Peyer's patch (tissue), 4 donors: ENCODE measurements at regions not wholly inside any gene's neighbourhood (a gene's known extent, or its start where the extent isn't known, plus 50 kb on each side); places are given as distances from the start of the nearest gene placed in this dataset.

Experiments used
- POLR2A ChIP-seq, 2 donors: fragments of 450-650 bp; IDR thresholded peaks; one replicate each; pipeline ENCODE4 v1.5.1; 2017; ENCODE audit warnings: antibody characterized with exemption in 2 of 2, mild to moderate bottlenecking in 2 of 2, moderate library complexity in 2 of 2
- TF ChIP-seq, protein P1 (sequence below), 6 experiments: fragments of 450-650 bp in 4 of 6; fragments of 200-600 bp in 2 of 6; sonication (generic) in 1 of 6; IDR thresholded peaks; one replicate each; pipeline ENCODE4 v1.5.1; 2017 to 2019; ENCODE audit warnings: antibody characterized with exemption in 6 of 6, mild to moderate bottlenecking in 3 of 6, moderate library complexity in 1 of 6

GRCh38 chr18:29104671-29105070, 927.7 kb upstream of the CDH2 start:
- no peak for TF ChIP-seq POLR2A (IDR thresholded peaks at IDR 0.05)
- TF ChIP-seq, protein P1, sequence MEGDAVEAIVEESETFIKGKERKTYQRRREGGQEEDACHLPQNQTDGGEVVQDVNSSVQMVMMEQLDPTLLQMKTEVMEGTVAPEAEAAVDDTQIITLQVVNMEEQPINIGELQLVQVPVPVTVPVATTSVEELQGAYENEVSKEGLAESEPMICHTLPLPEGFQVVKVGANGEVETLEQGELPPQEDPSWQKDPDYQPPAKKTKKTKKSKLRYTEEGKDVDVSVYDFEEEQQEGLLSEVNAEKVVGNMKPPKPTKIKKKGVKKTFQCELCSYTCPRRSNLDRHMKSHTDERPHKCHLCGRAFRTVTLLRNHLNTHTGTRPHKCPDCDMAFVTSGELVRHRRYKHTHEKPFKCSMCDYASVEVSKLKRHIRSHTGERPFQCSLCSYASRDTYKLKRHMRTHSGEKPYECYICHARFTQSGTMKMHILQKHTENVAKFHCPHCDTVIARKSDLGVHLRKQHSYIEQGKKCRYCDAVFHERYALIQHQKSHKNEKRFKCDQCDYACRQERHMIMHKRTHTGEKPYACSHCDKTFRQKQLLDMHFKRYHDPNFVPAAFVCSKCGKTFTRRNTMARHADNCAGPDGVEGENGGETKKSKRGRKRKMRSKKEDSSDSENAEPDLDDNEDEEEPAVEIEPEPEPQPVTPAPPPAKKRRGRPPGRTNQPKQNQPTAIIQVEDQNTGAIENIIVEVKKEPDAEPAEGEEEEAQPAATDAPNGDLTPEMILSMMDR (IDR thresholded peaks at IDR 0.05) = no peak
